Thoracic aorta (tissue), 2 donors: ENCODE measurements at regions not wholly inside any gene's neighbourhood (a gene's known extent, or its start where the extent isn't known, plus 50 kb on each side); places are given as distances from the start of the nearest gene placed in this dataset.
"Not testable (repeated sequence)": the region's sequence is repeated elsewhere in the genome, so short reads cannot be mapped to it uniquely, and the experiment has no call there.

ENCODE experiments used
- ATAC-seq: fragments of 150-250 bp; one replicate; pipeline ENCODE4 v1.8.0; 2017; ENCODE audit warnings: low read depth; ENCODE audit not compliant: insufficient number of reproducible peaks, low FRiP score
- DNase-seq: peaks from one replicate; pipeline ENCODE4 v3.0.0-alpha.2; 2020; ENCODE audit warnings: low spot score
- H3K27ac ChIP-seq, 2 donors: fragments of 200-600 bp; sonication (generic); 1 replicate in 1 of 2; 2 replicates in 1 of 2; pipeline ENCODE4 v1.5.1; 2016; ENCODE audit warnings: mild to moderate bottlenecking in 2 of 2, moderate library complexity in 2 of 2
- H3K27me3 ChIP-seq: fragments of 200-600 bp; sonication (generic); replicated peaks from 2 replicates; pipeline ENCODE4 v1.6.0; 2016; ENCODE audit warnings: mild to moderate bottlenecking; ENCODE audit not compliant: insufficient read depth
- H3K36me3 ChIP-seq: fragments of 200-600 bp; sonication (generic); one replicate; pipeline ENCODE4 v1.5.1; 2016
- H3K4me1 ChIP-seq, 2 donors: fragments of 200-600 bp; sonication (generic); 1 replicate in 1 of 2; 2 replicates in 1 of 2; pipeline versions ENCODE4 v1.5.1 to v1.6.0; 2016; ENCODE audit warnings: low read depth in 2 of 2, mild to moderate bottlenecking in 1 of 2; ENCODE audit not compliant: control insufficient read depth in 1 of 2
- H3K4me3 ChIP-seq: fragments of 200-600 bp; sonication (generic); 2 replicates; pipeline ENCODE4 v1.5.1; 2016; ENCODE audit warnings: mild to moderate bottlenecking
- H3K9me3 ChIP-seq: fragments of 200-600 bp; sonication (generic); 2 replicates; pipeline ENCODE4 v1.5.1; 2016
- CTCF ChIP-seq: fragments of 200-600 bp; sonication (generic); IDR thresholded peaks from one replicate; pipeline ENCODE4 v1.5.1; 2019; ENCODE audit warnings: antibody characterized with exemption

GRCh38 chr17:26987851-26988250 is 306.1 kb upstream of the WSB1 start:
- H3K4me3 ChIP-seq, H3K9me3 ChIP-seq, H3K36me3 ChIP-seq, H3K4me1 ChIP-seq, ATAC-seq, H3K27me3 ChIP-seq, DNase-seq, H3K27ac ChIP-seq: not testable (repeated sequence)

GRCh38 chr17:26994648-26995047 is 299.3 kb upstream of the WSB1 start:
- not testable (repeated sequence) for H3K4me1 ChIP-seq, H3K36me3 ChIP-seq, H3K9me3 ChIP-seq, H3K27ac ChIP-seq, H3K4me3 ChIP-seq, H3K27me3 ChIP-seq, ATAC-seq, DNase-seq

- not testable (repeated sequence) for H3K4me1 ChIP-seq, DNase-seq, H3K9me3 ChIP-seq, H3K27me3 ChIP-seq, H3K36me3 ChIP-seq, H3K27ac ChIP-seq, ATAC-seq, H3K4me3 ChIP-seq
These were observed 297.6 kb upstream of the WSB1 start for GRCh38 chr17:26996146-26996916.

- H3K27me3 ChIP-seq, H3K9me3 ChIP-seq, H3K4me1 ChIP-seq, ATAC-seq, H3K36me3 ChIP-seq, H3K4me3 ChIP-seq, H3K27ac ChIP-seq, DNase-seq: not testable (repeated sequence)
These were observed 286.0 kb upstream of the WSB1 start for GRCh38 chr17:27007734-27008531.

- Histone ChIP-seq H3K4me1 (no peaks in the 10 kb centered on the region), H3K36me3 (no peaks in the 10 kb centered on the region), H3K27ac (no peak overlapping the region), H3K27me3 (no peaks in the 10 kb centered on the region), H3K9me3 (no peaks in the 10 kb centered on the region), H3K4me3 (no peak overlapping the region)
- TF ChIP-seq CTCF = no peak
- ATAC-seq = no peak
- DNase-seq = no peak
These were observed 284.8 kb upstream of the WSB1 start for GRCh38 chr17:27009087-27009486.

- H3K4me3 ChIP-seq, H3K27ac ChIP-seq, DNase-seq, H3K27me3 ChIP-seq, ATAC-seq, H3K9me3 ChIP-seq, H3K36me3 ChIP-seq, H3K4me1 ChIP-seq: not testable (repeated sequence)
These were observed 283.8 kb upstream of the WSB1 start for GRCh38 chr17:27010138-27010537.

GRCh38 chr17:27030552-27030951 is 263.4 kb upstream of the WSB1 start:
- DNase-seq, ATAC-seq, H3K27ac ChIP-seq, H3K36me3 ChIP-seq, H3K27me3 ChIP-seq, H3K4me1 ChIP-seq, H3K9me3 ChIP-seq, H3K4me3 ChIP-seq: not testable (repeated sequence)

GRCh38 chr17:27038676-27039075 is 255.2 kb upstream of the WSB1 start:
- H3K36me3 ChIP-seq = no peaks in the 10 kb centered on the region
- no peaks in the 10 kb centered on the region for H3K4me1 ChIP-seq
- H3K4me3 ChIP-seq = no peak overlapping the region
- H3K27me3 ChIP-seq = no peaks in the 10 kb centered on the region
- no peak for DNase-seq
- H3K27ac ChIP-seq = no peak overlapping the region
- ATAC-seq = no peak
- H3K9me3 ChIP-seq = no peaks in the 10 kb centered on the region
- no peak for TF ChIP-seq CTCF

GRCh38 chr17:27045039-27045438 is 248.9 kb upstream of the WSB1 start:
- H3K27ac ChIP-seq, H3K4me3 ChIP-seq, DNase-seq, H3K9me3 ChIP-seq, H3K36me3 ChIP-seq, H3K27me3 ChIP-seq, H3K4me1 ChIP-seq, ATAC-seq: not testable (repeated sequence)
